Fibroblast of skin of right biceps (primary cell): ENCODE measurements at regions not wholly inside any gene's neighbourhood (a gene's known extent, or its start where the extent isn't known, plus 50 kb on each side); places are given as distances from the start of the nearest gene placed in this dataset.

ENCODE experiments used
- DNase-seq: peaks from one replicate; pipeline ENCODE4 v3.0.0-alpha.2; 2013

DNA sequence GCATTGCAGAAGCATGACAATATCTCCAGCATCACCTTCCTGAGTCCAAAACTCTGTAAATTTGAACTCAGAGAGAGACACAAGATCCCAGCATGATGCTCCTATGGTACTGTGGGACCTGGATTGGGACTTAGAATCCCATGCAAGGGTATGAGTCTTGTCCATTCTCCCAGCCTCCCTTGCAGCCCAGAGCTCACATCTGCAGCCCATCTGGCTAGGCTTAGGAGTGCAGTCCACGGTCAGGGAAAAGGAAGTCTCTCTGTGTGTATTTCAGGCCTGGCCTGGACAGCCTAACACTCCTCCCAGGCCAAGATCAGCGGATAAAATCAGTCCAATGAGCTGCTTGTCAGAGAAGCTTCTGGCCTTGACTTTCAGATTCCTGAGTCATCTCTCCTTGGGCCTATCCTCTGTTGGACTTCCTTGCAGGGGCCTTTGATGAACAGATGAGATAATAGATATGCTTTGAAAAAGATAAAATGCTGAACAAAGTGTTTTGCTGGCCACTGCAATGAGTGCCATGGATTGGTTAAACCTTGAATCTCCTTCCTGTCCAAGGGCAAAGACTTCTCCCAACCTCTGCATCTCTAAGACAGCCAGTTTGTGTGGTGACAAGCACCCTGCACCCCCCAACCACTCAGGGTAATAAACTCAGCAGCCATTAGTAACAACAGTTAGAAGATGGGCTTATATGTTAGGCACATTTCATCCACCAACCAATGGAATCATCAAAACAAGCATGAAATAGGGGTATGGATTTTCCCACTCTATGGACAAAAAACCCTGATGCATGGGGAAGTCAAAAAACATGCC lies 412.8 kb upstream of the TBX3 start:
- DNase-seq: peak; percentile 30

DNA sequence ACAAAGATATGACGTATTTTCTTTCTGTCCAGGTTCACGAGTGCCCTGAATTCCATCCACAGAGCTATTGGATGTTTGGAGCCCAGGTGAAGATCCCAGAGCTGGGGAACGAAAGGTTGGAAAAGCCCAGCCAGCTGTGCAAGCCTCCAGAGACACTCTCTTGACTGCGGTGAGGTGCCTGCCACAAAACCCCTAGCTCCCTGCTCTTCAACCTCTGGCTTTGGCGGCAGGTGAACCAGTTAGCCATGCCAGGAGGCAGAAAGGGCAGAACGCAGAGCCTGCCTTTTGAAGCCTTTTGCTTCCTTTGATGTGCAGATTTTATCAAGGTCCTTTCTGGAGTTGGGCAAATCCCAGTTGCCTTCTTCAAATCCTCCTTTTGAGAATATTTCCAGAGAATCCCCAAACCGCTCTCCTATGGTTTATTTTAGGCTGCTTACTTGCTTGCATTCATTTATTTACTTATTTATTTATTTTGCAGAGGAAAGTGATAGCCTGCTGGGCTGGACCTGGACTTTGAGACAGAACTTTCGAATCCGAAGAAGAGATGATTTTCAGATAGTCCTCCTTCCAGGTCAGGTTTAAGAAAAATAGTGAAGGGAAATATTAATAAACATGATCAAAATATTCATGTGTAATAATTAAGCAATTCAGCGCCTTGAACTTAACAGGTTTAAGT lies 411.2 kb upstream of the TBX3 start:
- DNase-seq: no peak

DNA sequence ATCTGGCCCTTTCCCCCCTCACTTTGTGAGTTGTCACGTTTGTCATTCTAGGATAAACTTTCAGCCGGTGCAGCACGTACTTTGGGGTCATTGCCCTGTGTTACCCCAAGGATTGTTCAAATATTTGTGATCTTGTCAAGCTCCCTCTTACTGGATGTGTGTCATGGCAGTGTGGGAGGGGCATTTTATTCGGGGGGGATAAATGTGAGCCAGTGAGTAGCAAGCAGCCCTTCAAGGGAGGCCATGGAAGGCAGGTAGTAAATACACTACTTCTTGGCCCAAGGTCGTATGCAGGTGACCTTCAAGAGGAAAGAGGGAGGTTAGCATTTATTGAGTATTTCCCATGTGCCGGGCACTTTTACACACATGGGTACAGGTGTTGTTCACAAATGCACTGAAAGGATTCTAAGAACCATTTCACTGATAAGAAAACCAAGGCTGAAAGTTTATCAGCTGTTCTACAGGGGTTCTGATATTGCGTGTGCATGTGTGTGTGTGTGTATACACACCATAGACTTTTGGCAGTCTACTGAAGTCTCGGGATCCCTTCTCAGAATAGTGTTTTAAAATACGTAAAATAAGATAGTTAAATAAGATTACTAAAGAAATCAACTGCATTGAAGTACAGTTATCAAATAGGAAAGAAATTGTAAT lies 410.3 kb upstream of the TBX3 start:
- DNase-seq: no peak

DNA sequence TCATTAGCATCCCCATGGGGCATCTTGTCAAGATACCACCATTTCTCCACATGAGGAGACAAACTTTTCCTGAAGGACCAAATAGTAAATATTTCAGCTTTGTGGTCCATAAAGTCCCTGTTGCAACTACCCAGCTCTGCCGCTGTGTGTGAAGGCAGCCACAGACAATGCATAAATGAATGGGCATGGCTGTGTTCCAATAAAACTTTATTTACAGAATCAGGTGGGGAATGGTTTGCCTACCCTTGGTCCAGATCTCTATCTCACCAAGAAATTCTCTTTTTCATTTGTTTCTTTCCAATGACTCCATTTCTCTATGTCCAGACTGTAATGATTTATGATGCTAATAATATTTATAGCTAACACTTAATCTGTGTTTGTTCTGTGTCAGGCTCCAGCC lies 409.3 kb upstream of the TBX3 start:
- DNase-seq: no peak

DNA sequence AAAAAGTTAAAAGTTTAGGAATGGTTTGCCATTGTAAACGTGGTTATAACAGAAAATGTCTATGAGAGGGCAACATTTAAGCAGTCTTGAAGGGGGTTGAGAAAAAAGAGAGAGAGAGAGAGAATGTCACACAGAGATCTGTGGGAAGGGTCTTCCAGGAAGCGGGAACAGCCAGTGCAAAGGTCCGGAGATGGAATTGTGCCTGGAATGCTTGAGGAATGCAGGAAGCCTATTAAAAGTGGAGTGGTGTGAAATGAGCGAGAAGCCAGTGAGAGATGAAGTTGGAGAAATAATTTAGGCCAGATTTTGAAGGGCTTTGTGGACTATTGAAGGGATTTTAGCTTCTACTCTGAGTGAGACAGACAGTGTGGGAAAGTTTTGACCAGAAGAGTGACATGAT lies 406.8 kb upstream of the TBX3 start:
- DNase-seq: no peak

DNA sequence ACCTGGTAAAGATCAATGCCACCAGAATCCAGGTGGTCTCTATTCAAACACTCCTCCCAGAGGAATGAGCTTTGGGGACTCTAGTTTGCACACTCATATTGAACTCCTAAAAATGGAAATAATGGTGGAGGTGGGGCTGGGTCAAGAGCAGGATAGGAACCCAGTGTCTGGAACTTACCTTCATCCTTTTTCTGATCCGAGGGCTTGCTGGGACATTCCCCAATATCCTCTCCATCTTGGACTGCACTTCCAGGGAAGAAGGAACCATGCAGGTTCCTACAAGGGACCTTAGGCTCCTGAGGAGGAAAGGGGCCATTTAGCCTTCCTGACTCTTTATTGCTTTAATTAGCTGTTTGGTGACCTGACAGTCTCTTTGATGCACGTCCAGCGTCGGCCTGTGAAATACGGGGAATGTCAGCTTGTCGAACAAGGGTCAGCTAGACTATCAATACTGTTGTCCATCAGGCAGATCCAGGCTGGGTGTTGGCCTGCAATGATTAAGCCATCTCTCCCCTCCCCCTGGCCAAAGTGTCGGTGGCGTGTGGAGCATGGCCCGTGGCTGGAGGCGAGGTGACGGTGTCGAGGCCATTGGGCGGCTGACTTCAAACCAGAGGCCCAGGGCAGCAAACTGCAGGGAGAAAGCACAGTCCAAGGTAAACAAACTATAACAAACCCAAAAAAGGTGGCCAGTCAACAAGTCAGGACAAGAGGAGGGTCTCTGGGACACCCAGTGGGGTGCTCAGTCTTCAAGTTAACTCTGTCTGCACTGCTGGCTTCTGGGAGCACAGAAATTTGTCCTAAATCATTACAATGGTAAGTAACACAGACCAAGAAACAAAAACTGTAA lies 405.2 kb upstream of the TBX3 start:
- DNase-seq: no peak

DNA sequence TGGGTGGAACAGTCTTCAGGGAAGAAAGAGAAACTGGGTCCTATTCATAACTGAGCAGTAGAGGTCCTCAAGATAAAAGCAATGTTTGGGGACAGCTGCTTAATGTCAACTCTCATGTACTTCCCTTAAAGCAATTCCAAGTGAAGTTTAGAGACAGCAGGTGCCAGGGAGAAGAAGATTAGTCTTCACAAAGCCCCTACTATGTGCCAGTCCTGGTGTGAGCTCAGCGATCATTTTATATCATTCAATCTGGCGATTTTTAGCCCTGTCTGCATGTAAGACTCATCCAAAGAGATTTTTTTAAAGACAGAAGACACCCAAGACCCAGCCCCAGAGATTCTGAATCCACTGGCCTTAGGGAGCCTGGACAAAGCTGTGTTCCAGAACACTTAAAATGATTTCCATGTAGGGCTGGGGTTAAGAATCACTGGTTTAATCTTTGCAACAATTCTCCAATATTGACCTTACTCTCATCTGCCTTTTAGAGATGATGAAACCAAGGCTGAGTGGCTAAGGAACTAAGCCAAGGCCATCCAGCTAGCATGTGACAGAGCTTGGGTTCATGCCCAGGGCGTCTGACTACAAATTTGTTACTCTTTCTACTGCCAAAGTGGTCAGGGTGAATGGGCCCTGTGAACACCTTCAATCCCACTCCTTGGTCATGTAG lies 404.5 kb upstream of the TBX3 start:
- no peak for DNase-seq

DNA sequence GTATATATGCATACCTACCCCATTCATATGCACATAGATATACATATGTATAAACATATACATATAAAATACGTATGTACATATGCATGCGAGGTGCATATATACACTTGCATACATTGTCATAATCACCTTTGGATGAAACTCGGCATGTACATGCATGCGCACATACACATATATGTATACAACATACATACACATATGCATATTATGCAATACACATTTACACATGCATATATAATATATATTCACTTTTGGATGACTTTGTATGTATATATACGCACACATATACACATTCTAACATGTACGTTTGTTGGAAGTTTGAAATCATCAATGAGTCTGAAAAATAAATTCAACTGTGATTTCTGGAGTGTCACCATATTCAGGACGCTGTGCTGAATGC lies 401.6 kb upstream of the TBX3 start:
- DNase-seq: no peak

DNA sequence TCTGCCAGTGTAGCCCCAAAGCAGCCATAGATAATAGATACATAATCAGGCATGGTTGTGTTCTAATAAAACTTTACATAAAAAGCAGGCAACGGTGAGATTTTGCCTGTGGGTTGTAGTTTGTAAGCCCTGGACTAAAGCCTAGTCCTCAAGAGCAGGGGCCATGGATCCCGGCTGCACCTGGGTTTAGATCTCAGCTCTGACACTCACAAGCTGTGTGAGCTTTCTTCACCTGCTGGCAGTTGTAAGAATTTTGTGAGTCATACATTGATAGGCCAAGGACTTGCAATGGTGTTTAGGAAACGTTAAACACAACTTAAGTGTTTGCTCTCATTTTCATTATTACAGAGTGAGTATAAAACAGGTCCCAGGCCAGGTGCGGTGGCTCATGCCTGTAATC lies 395.8 kb upstream of the TBX3 start:
- DNase-seq: no peak

DNA sequence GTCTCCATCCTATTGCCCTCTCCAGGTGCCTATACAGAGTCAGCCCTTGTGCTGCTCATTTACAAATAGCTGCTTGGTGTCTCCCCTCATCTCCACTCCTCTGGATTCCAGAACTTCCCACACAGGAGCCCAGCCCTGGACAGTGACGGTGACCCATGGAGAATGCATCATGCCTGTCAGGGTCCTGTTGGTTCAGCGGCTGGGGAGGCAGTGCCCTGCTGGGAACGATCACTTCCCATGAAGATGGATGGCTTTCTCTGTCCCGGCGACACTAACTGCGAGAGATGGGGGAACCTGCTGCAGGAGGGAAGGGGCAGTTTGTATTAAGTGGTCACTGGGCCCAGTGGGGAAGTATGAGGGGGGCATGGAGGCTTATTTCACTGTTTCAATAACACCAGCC lies 395.0 kb upstream of the TBX3 start:
- no peak for DNase-seq

DNA sequence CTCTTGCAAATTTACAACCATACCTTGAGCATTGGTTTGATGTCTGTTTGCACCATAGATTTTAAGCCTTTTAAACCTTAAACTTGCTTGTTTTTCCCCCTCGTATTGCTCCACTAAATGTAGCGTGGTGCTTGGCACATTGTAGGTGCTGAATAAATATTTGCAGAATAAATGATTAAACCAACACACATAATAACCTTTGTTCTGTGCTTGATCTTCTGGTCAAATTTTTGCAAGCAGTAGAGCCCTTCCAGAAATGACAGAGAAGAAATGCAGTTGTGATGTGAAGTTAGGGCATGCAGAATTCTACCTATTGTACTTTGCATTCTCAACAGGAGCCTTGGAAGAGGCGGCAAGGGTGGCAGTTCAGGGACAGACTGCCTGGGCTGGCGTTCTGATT lies 394.4 kb upstream of the TBX3 start:
- no peak for DNase-seq

DNA sequence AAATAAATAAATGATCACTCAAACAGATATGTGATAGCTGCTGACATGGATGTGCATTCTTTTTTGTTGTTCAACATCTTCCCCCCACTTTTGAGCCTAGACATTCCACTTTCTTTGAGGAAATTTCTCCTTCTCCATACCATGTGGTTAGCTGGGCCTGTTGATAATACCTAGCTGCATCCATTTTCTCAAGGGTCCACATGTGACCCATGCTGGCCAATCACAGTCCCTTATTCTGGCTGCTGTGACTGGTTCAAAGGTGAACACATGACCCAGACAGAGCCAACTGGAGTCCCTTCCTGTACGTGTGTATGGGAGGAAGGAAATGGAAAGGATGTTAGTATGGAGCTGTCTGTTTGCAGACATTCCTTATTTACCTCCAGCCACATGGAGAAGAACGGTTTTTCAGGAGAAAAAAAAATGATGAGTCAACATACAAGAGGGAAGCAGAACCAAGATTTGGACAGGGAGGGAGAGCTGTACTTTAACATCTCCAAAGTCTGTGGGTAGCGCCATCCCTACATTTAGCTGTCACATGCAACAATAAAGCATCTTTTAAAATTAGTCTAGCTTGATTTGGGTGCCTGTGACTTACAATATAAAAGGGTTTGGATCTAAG lies 391.7 kb upstream of the TBX3 start:
- peak; percentile 16 for DNase-seq

DNA sequence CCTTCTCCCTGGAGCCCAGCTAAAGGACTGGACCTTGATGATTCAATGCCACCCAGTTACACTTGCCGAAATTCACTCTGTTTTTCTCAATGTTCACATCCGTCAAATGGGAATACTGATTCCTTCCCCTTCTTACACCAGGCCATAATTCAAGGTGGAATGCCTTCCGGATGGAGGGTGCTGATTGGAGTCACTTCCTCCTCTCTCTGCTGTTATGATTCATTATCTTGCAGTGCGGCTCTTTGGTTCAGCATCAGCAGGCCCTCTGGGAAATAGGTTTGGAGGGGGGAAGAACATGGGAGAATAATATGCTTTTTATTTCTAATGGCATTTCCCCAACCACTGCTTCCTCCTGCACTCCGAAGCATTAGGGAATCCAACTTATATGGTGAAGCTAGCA lies 390.6 kb upstream of the TBX3 start:
- peak; percentile 75 for DNase-seq

DNA sequence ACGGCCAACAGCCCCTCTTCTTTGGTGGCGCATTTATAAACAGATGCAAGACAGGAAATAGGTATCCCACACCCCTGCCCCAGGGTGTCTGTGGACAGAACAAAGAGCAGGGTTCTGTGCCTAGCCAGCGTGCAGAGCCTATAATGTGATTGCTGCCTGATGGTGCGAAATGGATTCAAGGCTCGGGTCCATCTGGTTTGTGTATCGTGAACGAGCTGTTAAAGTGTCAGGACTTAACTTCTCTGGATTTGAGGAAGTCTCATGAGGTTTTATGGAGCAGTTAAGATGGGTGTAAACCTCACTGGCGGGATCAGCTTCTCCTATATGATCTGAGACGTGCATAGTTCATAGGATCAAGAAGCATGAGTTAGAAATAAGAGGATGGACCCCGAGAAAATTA lies 388.7 kb upstream of the TBX3 start:
- DNase-seq: no peak

DNA sequence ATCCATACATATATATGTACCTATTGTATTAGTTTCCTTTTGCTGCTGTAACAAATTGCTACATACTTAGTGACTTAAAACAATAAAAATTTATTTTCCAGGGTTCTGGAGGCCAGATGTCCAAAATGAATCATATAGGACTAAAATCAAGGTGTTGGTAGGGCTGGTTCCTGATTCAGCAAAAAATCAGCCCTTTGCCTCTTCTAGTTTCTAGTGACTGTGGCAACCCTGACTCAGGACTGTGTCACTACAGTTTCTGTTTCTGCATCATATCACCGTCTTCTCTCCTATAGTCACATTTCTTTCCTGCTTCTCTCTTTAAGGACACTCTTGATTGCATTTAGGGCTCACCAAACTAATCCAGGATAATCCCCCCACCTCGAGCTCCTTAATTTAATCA lies 386.3 kb upstream of the TBX3 start:
- peak; percentile 24 for DNase-seq

DNA sequence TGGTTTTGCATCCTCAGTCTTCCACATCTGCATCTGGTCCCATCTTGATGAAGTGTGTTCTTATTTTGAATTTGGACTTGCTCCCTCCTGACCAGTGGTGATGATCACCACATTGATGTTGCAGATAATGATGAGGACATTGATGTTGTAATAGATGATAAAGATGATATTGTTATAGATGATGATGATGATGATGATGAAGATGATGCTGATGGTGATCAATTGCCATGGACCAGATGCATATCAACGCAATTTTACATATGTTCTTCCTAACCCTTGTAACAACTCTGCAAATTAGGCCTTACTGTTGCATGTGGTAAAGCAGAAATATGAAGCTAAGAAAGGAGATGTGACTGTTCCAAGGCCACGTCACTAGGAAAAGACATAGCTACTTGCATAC lies 380.3 kb upstream of the TBX3 start:
- DNase-seq: no peak

DNA sequence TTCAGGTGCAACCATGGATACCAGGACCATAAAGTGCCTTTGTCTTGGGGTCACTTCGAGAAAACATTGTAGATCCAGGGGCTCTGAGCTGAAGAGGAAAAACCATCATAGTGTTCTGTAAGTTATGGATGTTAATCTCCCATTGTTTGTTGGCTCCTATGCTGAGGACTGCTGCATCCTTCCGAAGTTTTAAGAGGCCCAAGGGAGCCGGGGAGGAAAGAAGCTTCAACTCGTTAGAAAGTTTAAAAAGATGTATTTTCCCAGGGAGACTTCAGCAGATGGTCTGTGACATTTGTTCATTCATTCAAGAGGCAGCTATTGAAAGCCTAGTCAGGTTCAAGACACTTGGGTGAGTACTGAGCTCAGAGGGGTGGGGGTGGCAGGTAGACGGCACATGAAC lies 378.8 kb upstream of the TBX3 start:
- no peak for DNase-seq

DNA sequence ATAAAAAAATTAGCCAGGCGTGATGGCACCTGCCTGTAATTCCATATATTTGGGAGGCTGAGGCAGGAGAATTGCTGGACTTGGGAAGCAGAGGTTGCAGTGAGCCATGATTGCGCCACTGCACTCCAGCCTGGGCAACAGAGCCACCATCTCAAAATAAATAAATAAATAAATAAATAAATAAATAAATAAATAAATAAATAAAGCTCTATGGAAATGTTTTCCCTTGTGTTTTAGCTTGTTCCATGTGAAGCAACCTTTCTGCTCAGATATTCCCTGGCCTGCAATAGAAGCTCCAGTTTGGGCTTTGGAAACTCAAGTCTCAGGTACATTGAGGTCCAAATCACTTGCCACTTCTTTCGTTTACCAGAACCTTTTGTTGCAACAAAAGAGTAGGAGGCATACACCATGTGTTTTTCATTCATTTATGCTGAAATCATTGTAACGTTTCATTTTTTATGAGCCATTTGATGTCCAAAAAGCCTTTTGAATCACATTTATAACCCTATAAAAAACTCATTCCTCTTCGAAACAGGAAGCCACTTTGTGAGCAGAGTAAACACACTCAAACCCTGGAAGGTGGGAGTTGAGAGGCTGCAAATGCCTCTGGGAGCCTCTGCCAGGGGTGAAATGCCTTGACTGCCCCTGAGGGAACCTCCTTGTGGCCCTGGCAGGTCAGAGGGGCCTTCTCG lies 376.6 kb upstream of the TBX3 start:
- DNase-seq: no peak

DNA sequence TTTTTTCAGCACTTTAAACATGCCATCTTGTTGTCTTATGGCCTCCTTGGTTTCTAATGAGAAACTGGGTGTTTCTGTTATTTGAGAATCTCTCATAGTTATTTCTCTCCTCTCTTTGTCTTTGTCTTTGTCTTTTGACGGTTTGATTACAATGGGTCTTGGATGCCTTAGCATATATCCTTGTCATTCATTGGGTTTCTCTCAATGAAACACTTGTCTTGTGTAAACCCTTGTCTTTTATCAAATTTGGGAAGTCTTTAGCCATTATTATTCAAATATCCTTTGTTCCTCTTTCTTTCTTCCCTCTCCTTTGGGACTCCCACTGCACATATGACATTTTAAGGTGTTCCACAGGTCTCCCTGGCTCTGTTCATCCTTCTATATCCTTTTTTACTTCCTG lies 373.5 kb upstream of the TBX3 start:
- no peak for DNase-seq

DNA sequence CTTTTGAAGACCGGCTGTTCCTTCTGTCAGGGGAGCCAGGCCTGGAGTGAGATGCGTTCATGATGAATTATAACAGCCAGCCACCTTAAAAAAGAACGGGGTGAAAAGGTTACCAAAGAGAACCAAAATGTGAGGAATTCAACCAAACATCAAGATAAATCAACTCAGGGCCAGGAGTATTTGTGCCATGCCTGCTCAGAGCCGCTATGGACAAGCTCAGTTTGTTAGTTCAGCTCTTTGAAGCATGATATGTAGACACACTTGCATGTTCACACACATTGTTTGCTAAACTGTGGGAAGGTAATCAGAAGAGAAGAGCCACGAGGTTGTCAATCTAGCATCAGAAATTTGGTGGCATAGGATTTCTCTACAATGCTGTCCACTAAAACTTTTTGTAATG lies 367.4 kb upstream of the TBX3 start:
- DNase-seq: no peak

DNA sequence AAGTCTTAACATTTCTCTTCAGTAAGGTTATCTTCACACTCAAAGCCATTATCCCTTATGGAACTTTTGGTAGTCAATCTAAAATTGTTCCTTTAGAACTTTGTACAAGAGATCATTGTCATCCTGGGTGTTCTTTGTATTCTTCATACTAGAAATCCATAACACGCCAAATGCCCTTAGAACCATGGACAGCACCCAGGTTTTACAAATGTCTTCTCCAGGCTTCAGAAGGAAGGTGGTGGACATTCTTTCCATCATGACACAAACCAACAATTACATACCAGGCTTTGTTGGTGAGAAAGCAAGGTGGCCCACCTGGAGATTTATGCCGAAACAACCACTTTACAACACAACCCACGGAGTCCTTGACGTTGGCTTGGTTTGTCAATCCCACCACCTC lies 365.6 kb upstream of the TBX3 start:
- DNase-seq: peak; percentile 18

DNA sequence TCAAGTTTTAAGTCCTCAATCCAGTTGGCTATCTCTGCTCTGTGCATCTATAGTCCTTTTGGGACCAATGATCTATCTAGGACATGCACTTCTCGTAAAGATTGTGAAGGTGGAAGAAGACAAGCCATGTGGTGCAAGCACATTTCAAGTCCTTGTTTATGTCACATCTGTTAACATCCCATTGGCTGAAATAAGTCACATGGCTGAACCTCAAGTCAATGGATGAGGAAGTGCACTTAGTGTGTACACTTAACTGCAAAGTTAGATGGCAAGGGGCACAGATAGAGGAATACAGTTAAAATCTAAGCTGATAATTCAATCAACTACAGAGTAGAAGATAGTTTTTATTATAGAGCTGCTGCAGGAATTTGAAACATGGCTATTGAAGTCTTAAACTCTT lies 362.8 kb upstream of the TBX3 start:
- no peak for DNase-seq
